Liver (tissue), 7 donors: ENCODE measurements at regions not wholly inside any gene's neighbourhood (a gene's known extent, or its start where the extent isn't known, plus 50 kb on each side); places are given as distances from the start of the nearest gene placed in this dataset.

Source experiments
- DNase-seq: peaks from one replicate; pipeline ENCODE4 v3.0.0-alpha.2; 2017; ENCODE audit warnings: low spot score
- H3K27ac ChIP-seq, 2 donors: one replicate each; pipeline ENCODE4 v1.7.0; 2013; ENCODE audit warnings: inconsistent platforms in 2 of 2, low read length in 2 of 2, control low read depth in 1 of 2, low read depth in 1 of 2, mild to moderate bottlenecking in 1 of 2
- H3K27me3 ChIP-seq, 4 donors: one replicate each; pipeline versions ENCODE4 v1.6.1 to v1.7.0; 2013; ENCODE audit warnings: low read length in 3 of 4, inconsistent platforms in 1 of 4, mild to moderate bottlenecking in 1 of 4, moderate library complexity in 1 of 4; ENCODE audit not compliant: control insufficient read depth in 4 of 4, insufficient read depth in 4 of 4
- H3K36me3 ChIP-seq, 4 donors: one replicate each; pipeline versions ENCODE4 v1.6.1 to v1.7.0; 2013; ENCODE audit warnings: low read length in 3 of 4, mild to moderate bottlenecking in 3 of 4, low read depth in 1 of 4, moderate library complexity in 1 of 4; ENCODE audit not compliant: control insufficient read depth in 4 of 4, insufficient read depth in 3 of 4
- H3K4me1 ChIP-seq, 4 donors: one replicate each; pipeline versions ENCODE4 v1.6.1 to v1.7.0; 2013; ENCODE audit warnings: low read length in 3 of 4, mild to moderate bottlenecking in 3 of 4, moderate library complexity in 1 of 4; ENCODE audit not compliant: control insufficient read depth in 4 of 4, insufficient read depth in 4 of 4
- H3K4me3 ChIP-seq, 3 donors: one replicate each; pipeline versions ENCODE4 v1.6.1 to v1.7.0; 2013; ENCODE audit warnings: low read length in 3 of 3, control low read depth in 1 of 3, low read depth in 1 of 3, mild to moderate bottlenecking in 1 of 3
- H3K9ac ChIP-seq, 2 donors: one replicate each; pipeline ENCODE4 v1.7.0; 2013; ENCODE audit warnings: low read length in 2 of 2, mild to moderate bottlenecking in 2 of 2, moderate library complexity in 2 of 2, control low read depth in 1 of 2, low read depth in 1 of 2
- H3K9me3 ChIP-seq, 4 donors: one replicate each; pipeline versions ENCODE4 v1.6.1 to v1.7.0; 2013; ENCODE audit warnings: low read length in 3 of 4; ENCODE audit not compliant: control insufficient read depth in 4 of 4
- EGR1 ChIP-seq, 2 donors: IDR thresholded peaks; 2 replicates each; pipeline ENCODE4 v1.6.1; 2016 to 2018; ENCODE audit warnings: antibody characterized with exemption in 2 of 2, low read depth in 2 of 2
- FOXA1 ChIP-seq: IDR thresholded peaks from 2 replicates; pipeline ENCODE4 v1.6.1; 2016; ENCODE audit warnings: antibody characterized with exemption
- GABPA ChIP-seq, 2 donors: IDR thresholded peaks in 1 of 2; conservative IDR thresholded peaks in 1 of 2; 2 replicates each; pipeline ENCODE4 v1.6.1; 2016; ENCODE audit warnings: antibody characterized with exemption in 2 of 2, mild to moderate bottlenecking in 1 of 2, moderate library complexity in 1 of 2
- HNF4A ChIP-seq, 2 donors: conservative IDR thresholded peaks; 2 replicates each; pipeline ENCODE4 v1.6.1; 2016; ENCODE audit warnings: antibody characterized with exemption in 2 of 2, mild to moderate bottlenecking in 2 of 2
- HNF4G ChIP-seq: IDR thresholded peaks from 2 replicates; pipeline ENCODE4 v1.6.1; 2016; ENCODE audit warnings: antibody characterized with exemption
- RAD21 ChIP-seq, 2 donors: IDR thresholded peaks; 2 replicates each; pipeline ENCODE4 v1.6.1; 2016; ENCODE audit warnings: antibody characterized with exemption in 2 of 2, mild to moderate bottlenecking in 2 of 2
- RXRA ChIP-seq, 2 donors: IDR thresholded peaks; 2 replicates each; pipeline ENCODE4 v1.6.1; 2017 to 2018; ENCODE audit warnings: antibody characterized with exemption in 2 of 2, mild to moderate bottlenecking in 1 of 2
- SP1 ChIP-seq: IDR thresholded peaks from 2 replicates; pipeline ENCODE4 v1.6.1; 2018; ENCODE audit warnings: antibody characterized with exemption, mild to moderate bottlenecking
- TAF1 ChIP-seq: conservative IDR thresholded peaks from 2 replicates; pipeline ENCODE4 v1.6.1; 2016; ENCODE audit warnings: antibody characterized with exemption, mild to moderate bottlenecking
- YY1 ChIP-seq: IDR thresholded peaks from 2 replicates; pipeline ENCODE4 v1.6.1; 2016; ENCODE audit warnings: antibody characterized with exemption, mild to moderate bottlenecking
- WGBS: extraction: QIAGEN DNeasy Blood & Tissue Kit; methylation state at CpG from one replicate; pipeline ENCODE4 v1.1.7; 2013; 5-methylcytosine and 5-hydroxymethylcytosine counted together
- TF ChIP-seq, protein P1 (sequence below): IDR thresholded peaks from 2 replicates; pipeline ENCODE4 v1.6.1; 2016; ENCODE audit warnings: antibody characterized with exemption
- TF ChIP-seq, protein P2 (sequence below): IDR thresholded peaks from 2 replicates; pipeline ENCODE4 v1.6.1; 2016; ENCODE audit warnings: antibody characterized with exemption
- TF ChIP-seq, protein P3 (sequence below): IDR thresholded peaks from 2 replicates; pipeline ENCODE4 v1.6.1; 2016; ENCODE audit warnings: antibody characterized with exemption
- TF ChIP-seq, protein P4 (sequence below): IDR thresholded peaks from 2 replicates; pipeline ENCODE4 v1.6.1; 2016; ENCODE audit warnings: antibody characterized with exemption, mild to moderate bottlenecking
- donor health status: healthy.
- donor health status: healthy.
- donor health status: healthy.
- donor health status: healthy.

DNA sequence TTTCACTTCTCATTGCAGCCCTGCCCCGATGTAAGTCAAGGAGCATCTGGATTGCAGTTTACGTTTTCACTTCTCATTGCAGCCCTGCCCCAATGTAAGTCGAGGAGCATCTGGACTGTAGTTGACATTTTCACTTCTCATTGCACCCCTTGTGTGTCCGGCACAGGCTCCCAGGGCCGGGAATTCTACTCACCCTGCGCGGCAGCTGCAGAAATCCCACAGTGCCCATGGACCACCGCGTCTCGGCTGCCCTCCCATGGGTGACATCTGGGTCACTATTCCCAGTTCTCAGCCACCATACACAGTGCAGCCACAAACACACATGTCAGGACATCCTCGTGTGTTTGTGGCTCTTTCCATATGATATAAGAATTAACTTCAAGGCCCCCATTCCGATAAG, 378.5 kb downstream of the ADGRD1 start (continued):
- TF ChIP-seq, protein P1, sequence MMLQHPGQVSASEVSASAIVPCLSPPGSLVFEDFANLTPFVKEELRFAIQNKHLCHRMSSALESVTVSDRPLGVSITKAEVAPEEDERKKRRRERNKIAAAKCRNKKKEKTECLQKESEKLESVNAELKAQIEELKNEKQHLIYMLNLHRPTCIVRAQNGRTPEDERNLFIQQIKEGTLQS = no peak
- TF ChIP-seq HNF4A (conservative IDR thresholded peaks at IDR 0.05) (no peak), HNF4G (no peak), FOXA1 (no peak)

DNA sequence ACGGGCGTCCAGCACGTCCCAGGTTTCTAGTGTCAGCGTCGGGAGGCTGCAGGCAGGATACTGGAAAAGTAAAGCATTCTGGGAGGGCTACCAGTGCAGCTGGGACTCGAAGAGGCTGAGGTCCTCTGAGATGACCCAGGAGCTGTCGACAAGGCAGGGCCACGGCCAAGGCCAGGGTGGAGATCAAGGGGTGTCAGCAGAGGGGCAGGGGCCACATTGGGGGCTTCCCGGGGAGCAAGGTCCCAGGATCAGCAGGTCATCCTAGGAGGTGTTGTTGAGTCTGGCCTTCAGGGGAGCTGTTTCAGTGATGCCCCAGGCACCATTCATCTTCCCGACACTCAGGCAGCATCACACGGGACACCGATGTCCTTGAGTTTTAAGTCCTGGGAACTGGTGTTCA, 377.8 kb upstream of the SFSWAP start:
- Histone ChIP-seq H3K9me3 (no peaks in the 10 kb centered on the region), H3K9ac (no peak overlapping the region), H3K4me3 (no peak overlapping the region), H3K27ac (no peak overlapping the region), H3K27me3 (no peaks in the 10 kb centered on the region), H3K4me1 (no peaks in the 10 kb centered on the region), H3K36me3 (no peaks in the 10 kb centered on the region)
- 75% methylated on average over 12 of the region's 12 CpGs for WGBS
- TF ChIP-seq SP1 (no peak), EGR1 (IDR thresholded peaks at IDR 0.05; ENCODE audit: low read depth in 2 of 2) (no peak), TAF1 (no peak), YY1 (no peak), FOXA1 (no peak), RXRA (IDR thresholded peaks at IDR 0.05) (no peak), GABPA (IDR thresholded peaks at IDR 0.05 in 1 of 2, conservative IDR thresholded peaks at IDR 0.05 in 1 of 2) (no peak), RAD21 (IDR thresholded peaks at IDR 0.05) (no peak)
- TF ChIP-seq, protein P2, sequence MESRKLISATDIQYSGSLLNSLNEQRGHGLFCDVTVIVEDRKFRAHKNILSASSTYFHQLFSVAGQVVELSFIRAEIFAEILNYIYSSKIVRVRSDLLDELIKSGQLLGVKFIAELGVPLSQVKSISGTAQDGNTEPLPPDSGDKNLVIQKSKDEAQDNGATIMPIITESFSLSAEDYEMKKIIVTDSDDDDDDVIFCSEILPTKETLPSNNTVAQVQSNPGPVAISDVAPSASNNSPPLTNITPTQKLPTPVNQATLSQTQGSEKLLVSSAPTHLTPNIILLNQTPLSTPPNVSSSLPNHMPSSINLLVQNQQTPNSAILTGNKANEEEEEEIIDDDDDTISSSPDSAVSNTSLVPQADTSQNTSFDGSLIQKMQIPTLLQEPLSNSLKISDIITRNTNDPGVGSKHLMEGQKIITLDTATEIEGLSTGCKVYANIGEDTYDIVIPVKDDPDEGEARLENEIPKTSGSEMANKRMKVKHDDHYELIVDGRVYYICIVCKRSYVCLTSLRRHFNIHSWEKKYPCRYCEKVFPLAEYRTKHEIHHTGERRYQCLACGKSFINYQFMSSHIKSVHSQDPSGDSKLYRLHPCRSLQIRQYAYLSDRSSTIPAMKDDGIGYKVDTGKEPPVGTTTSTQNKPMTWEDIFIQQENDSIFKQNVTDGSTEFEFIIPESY = no peak
- TF ChIP-seq, protein P3, sequence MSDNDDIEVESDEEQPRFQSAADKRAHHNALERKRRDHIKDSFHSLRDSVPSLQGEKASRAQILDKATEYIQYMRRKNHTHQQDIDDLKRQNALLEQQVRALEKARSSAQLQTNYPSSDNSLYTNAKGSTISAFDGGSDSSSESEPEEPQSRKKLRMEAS = no peak
- TF ChIP-seq, protein P4, sequence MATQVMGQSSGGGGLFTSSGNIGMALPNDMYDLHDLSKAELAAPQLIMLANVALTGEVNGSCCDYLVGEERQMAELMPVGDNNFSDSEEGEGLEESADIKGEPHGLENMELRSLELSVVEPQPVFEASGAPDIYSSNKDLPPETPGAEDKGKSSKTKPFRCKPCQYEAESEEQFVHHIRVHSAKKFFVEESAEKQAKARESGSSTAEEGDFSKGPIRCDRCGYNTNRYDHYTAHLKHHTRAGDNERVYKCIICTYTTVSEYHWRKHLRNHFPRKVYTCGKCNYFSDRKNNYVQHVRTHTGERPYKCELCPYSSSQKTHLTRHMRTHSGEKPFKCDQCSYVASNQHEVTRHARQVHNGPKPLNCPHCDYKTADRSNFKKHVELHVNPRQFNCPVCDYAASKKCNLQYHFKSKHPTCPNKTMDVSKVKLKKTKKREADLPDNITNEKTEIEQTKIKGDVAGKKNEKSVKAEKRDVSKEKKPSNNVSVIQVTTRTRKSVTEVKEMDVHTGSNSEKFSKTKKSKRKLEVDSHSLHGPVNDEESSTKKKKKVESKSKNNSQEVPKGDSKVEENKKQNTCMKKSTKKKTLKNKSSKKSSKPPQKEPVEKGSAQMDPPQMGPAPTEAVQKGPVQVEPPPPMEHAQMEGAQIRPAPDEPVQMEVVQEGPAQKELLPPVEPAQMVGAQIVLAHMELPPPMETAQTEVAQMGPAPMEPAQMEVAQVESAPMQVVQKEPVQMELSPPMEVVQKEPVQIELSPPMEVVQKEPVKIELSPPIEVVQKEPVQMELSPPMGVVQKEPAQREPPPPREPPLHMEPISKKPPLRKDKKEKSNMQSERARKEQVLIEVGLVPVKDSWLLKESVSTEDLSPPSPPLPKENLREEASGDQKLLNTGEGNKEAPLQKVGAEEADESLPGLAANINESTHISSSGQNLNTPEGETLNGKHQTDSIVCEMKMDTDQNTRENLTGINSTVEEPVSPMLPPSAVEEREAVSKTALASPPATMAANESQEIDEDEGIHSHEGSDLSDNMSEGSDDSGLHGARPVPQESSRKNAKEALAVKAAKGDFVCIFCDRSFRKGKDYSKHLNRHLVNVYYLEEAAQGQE = no peak
- TF ChIP-seq, protein P1 = no peak
- DNase-seq = no peak
